Left ventricle myocardium superior (tissue), 1 donor: ENCODE measurements at regions not wholly inside any gene's neighbourhood (a gene's known extent, or its start where the extent isn't known, plus 50 kb on each side); places are given as distances from the start of the nearest gene placed in this dataset.

Experiments used
- ATAC-seq: fragments of 200-7000 bp; cut with Tn5 transposase; one replicate; pipeline ENCODE4 v1.9.1; 2020; ENCODE audit warnings: mild to moderate bottlenecking, moderate library complexity
- DNase-seq: peaks from one replicate; pipeline ENCODE4 v3.0.0-alpha.2; 2020
- intact Hi-C: fragments of 100-400 bp; cut with micrococcal nuclease; formaldehyde crosslinking; loops from one replicate; pipeline ENCODE4 v1.11.0; 2022
- donor health status: DM: no; HTN: yes; CAD: no; lungs with severe emphysema.

DNA sequence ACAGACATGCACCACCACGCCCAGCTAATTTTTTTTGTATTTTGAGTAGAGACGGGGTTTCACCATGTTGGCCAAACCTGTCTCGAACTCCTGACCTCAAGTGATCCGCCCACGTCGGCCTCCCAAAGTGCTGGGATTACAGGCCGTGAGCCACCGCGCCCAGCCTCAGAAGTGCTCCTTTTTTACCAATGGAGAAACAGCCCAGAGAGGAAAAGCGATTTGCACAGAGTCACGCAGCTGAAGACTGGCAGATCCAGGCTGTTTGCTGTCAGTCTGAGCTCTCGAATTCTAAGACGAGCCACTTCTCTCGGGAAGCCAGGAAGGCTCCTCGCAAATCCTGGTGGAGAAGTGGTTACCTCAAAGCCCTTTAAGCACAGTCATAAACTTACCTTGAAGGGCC lies 57.4 kb upstream of the SDK1 start:
- intact Hi-C loops: no loop called here
- DNase-seq (no peak), ATAC-seq (no peak)

DNA sequence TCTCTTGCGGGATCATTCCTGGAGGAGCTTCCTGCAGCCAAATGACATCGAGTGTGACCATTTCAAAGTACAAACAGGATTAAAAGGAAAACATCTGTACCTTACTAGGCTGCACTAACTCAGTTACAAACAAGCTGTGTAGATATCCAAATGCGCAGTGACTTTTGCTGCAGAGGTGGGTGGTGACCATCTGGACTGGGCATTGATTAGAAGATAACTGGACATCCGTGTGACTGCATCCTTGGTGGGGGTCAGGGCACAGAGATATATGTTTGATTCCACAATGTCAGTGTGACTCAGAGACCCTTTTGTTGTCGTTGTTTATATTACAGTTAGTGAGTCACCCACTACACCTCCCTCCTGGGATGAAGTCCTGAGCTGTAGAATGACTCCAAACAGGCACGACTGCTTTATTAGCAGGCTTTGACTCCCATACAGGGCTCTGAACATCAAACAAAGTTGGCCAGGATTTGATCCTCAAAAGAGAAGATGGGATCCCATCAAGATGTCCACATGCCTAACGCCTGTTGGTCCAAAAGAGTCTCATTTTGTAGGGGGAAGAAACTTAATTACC lies 56.7 kb upstream of the SDK1 start:
- intact Hi-C loops: no loop called here
- no peak for ATAC-seq
- no peak for DNase-seq

GRCh38 chr7:3245077-3245476 lies 56.0 kb upstream of the SDK1 start:
- no peak for DNase-seq
- intact Hi-C loops: no loop called here
- ATAC-seq: no peak

GRCh38 chr7:3245721-3246120 lies 55.3 kb upstream of the SDK1 start:
- intact Hi-C loops: no loop called here
- ATAC-seq: no peak
- no peak for DNase-seq

DNA sequence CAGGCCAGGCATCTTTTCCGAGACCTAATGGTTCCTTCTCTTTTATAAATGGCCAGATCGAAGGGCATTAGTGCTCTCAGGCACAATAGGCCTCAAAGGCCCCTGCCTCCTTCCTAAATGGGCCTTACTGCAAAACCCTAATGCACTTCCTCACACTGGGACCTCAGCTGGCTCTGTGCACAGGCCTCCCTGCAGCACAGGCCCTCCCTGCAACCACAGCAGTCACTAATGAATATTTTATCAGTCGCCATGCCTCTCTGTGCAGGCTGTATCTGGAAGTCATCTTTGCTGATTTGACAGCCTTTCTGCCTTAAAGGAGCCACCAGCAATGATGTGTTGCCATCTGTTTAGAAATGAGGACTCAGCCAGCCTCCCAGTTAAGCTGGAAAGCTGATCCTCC lies 54.9 kb upstream of the SDK1 start:
- DNase-seq (no peak), ATAC-seq (no peak)
- intact Hi-C loops: no loop called here

DNA sequence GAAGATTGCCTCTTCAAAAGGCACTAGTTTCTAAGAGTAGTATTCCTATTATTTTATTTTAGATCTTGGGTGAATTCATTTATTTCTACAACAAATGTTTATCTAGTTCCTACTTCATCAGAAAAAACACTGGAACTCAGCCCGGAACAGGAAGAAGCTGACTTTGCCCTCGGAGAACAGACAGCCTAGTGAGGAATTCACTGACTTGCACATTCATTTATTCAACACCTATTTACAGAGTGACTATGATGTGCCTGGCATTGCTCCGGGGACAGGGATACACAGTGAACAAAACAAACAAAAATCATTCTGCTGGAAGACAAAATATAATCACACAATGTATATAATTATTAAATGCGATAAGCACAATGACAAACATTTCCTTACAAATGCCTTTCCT lies 54.4 kb upstream of the SDK1 start:
- intact Hi-C loops: no loop called here

GRCh38 chr7:3250725-3251124 lies 50.3 kb upstream of the SDK1 start:
- ATAC-seq (no peak), DNase-seq (no peak)
- intact Hi-C loops: no loop called here

More for the DNA sequence above, 54.4 kb upstream of the SDK1 start:
- DNase-seq: no peak
- no peak for ATAC-seq
